GM12875 (cell line): ENCODE measurements at regions not wholly inside any gene's neighbourhood (a gene's known extent, or its start where the extent isn't known, plus 50 kb on each side); places are given as distances from the start of the nearest gene placed in this dataset.

Source experiments
- H3K4me3 ChIP-seq: one replicate; pipeline ENCODE4 v1.5.1; 2011; ENCODE audit warnings: low read depth, low read length, control low read depth
- TF ChIP-seq, protein P1 (sequence below): IDR thresholded peaks from 2 replicates; pipeline ENCODE4 v1.5.1; 2011; ENCODE audit warnings: low read depth, mild to moderate bottlenecking, control low read depth, inconsistent platforms, low read length, moderate library complexity, borderline replicate concordance; ENCODE audit not compliant: insufficient read depth

DNA sequence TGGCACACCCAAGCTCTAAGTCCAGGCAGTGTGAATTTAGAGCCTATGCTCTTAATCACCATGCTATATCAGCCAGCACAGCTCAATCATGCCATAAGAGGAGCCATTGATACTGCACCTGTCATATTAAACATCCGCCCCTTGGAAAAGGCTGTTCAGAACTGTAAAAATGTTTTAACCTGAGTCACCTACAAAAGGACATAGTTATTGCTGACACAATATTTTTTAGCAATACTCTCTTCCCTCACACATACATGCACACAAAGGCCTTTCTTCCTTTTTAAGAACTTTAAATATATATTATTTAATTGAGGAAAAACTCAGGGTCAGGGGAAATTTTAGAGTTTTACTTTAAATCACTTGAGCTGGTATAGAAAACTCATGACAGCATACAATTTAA is 83.5 kb upstream of the ATXN7L3B start:
- H3K4me3 ChIP-seq: no peak overlapping the region
- TF ChIP-seq, protein P1, sequence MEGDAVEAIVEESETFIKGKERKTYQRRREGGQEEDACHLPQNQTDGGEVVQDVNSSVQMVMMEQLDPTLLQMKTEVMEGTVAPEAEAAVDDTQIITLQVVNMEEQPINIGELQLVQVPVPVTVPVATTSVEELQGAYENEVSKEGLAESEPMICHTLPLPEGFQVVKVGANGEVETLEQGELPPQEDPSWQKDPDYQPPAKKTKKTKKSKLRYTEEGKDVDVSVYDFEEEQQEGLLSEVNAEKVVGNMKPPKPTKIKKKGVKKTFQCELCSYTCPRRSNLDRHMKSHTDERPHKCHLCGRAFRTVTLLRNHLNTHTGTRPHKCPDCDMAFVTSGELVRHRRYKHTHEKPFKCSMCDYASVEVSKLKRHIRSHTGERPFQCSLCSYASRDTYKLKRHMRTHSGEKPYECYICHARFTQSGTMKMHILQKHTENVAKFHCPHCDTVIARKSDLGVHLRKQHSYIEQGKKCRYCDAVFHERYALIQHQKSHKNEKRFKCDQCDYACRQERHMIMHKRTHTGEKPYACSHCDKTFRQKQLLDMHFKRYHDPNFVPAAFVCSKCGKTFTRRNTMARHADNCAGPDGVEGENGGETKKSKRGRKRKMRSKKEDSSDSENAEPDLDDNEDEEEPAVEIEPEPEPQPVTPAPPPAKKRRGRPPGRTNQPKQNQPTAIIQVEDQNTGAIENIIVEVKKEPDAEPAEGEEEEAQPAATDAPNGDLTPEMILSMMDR: no peak

DNA sequence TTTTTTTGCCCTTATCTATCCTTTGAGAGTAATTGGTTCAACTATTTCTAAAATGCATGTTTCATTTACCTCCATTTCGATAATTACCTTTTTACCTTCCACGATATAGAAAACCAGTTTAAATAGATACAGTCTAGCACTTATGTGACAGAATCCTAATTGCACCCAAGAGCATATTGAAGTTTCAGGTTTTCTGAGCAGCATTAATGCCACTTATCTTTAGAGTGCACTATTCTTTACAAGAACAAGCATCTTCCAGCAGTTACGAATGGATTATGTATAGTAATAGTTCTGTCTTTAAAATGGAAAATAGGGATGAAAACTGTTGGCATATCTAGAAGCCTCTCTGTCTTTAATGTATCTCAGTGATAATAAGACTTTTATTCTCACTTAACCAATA is 82.2 kb upstream of the ATXN7L3B start:
- TF ChIP-seq, protein P1: no peak
- H3K4me3 ChIP-seq: no peak overlapping the region

DNA sequence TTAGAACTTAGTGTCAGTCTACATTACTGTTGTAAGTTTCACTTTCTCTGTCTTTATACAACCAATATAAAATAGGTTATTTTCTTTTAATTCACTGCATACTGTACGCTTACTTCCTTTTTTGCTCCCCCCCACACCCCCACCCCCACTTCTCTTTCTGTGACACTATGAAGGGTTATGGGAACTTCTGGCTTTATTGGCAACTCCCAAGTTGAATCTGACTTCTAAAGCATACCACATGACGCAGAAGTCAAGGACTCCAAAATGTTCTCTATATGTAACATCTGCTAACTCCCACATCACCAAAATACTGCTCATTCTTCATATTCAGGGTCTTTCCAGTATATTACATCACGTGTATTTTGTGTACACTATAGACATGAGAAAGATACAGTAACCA is 81.2 kb upstream of the ATXN7L3B start:
- TF ChIP-seq, protein P1: no peak
- H3K4me3 ChIP-seq: no peak overlapping the region

DNA sequence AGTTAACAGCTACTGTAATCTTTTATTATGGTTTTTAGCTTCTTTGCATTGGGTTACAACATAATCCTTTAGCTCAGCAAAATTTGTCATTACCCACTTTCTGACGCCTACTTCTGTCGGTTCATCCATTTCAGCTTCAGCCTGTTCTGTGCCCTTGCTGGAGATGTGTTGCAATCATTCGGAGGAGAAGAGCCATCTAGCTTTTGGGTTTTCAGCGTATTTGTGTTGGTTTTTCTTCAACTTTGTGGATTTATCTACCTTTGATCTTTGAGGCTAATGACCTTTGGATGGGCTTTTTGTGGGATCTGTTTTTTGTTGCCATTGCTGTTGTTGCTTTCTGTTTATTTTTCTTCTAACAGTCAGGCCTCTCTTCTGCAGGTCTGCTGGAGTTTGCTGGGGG is 69.2 kb upstream of the ATXN7L3B start:
- TF ChIP-seq, protein P1: no peak
- H3K4me3 ChIP-seq: no peak overlapping the region

DNA sequence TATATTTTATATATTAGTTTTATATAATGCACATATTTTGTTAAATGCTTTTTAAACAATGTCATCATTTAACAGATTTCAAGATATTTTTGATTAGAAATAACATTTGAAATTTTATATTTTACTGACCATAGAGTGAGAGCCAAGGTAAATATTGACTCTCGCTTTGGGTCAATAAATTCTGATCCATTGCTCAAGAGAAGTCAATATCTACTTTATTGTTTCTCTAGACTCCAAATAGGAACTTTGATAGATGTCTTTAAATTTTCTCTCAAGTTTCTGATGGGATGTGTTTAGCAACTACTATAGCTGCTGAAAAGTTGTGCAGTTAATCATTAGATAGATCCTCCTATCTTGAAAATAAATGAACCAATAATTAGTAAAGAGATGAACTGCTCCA is 61.4 kb upstream of the ATXN7L3B start:
- H3K4me3 ChIP-seq: no peak overlapping the region
- TF ChIP-seq, protein P1: no peak

DNA sequence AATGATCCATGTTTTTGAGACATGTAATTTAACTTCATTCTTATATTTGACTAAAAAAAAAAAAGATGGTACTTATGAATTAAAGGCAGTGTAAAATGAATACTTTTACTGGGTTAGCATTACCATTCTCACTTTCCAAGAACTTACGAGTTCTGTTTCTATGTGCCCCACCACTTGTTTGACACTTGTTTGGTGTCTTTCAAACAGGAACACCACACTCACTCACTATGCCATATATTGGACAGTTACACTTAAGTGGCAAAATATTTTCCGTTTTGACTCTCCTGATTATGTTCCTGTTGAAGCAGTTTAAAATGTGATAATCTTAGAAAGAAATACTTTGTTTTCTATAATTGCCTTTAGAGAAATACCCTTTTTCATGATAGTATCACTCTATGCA is 56.6 kb upstream of the ATXN7L3B start:
- no peak overlapping the region for H3K4me3 ChIP-seq
- TF ChIP-seq, protein P1: no peak

DNA sequence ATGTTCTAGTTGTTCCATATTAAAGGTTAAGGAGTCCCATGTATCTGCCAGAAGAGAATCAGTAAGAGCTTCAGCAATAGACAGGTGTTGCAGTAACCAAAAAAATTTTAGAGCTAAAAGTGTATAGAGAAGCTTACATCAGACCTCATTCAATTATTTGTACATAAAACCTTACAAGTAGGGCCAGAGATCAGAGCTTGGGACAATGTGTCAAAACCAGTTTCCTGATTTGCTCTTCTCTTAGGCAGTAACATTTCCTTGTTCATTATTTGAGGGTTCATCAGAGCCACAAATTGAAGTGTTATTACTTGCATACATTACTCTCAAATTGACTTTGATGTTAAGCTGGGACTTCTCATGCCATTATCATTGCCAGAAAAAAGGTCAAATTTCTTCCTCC is 55.5 kb upstream of the ATXN7L3B start:
- TF ChIP-seq, protein P1: no peak

More for the DNA sequence above, 55.5 kb upstream of the ATXN7L3B start:
- no peak overlapping the region for H3K4me3 ChIP-seq
